Endothelial cell of umbilical vein (primary cell): ENCODE measurements at regions not wholly inside any gene's neighbourhood (a gene's known extent, or its start where the extent isn't known, plus 50 kb on each side); places are given as distances from the start of the nearest gene placed in this dataset.

Experiments used
- BruUV-seq: library from RNA; stranded (reverse); fragments of 400-500 nt; replicated peaks from 2 replicates; lab custom pipeline; 2021; lab: Mats Ljungman, UMichigan
- CTCF ChIA-PET: fragments of 300-600, 350-600 bp; sonication (Branson Sonifier 250); formaldehyde crosslinking; loops from one replicate; lab custom pipeline; 2021; ENCODE audit warnings: antibody characterized with exemption, inconsistent platforms; lab: Charles Lee
- POLR2A ChIA-PET: fragments of 300-600, 350-600 bp; sonication (Branson Sonifier 250); formaldehyde crosslinking; loops from one replicate; lab custom pipeline; 2021; ENCODE audit warnings: antibody characterized with exemption, inconsistent platforms; lab: Charles Lee
- DNase-seq: peaks from one replicate; pipeline ENCODE4 v3.0.0-alpha.2; 2011; ENCODE audit warnings: low read depth, low spot score
- FAIRE-seq: peaks from 2 replicates; lab custom pipeline; 2011; peaks lifted over from hg19 to GRCh38; lab: Jason Lieb, UNC
- H2AFZ ChIP-seq: 2 replicates; pipeline ENCODE4 v1.6.0; 2012; ENCODE audit warnings: low read depth, low read length, control low read depth, inconsistent platforms
- H3K27ac ChIP-seq: 2 replicates; pipeline ENCODE4 v1.5.1; 2011; ENCODE audit warnings: low read depth, mild to moderate bottlenecking, control low read depth, low read length, moderate library complexity; ENCODE audit not compliant: insufficient read depth
- H3K27me3 ChIP-seq, 2 experiments: 2 replicates each; pipeline versions ENCODE4 v1.6.0 to v1.6.1; 2011; ENCODE audit warnings: low read length in 2 of 2, mixed read lengths in 1 of 2; ENCODE audit not compliant: control insufficient read depth in 2 of 2, insufficient read depth in 2 of 2
- H3K36me3 ChIP-seq, 2 experiments: 2 replicates in 1 of 2; 3 replicates in 1 of 2; pipeline ENCODE4 v1.5.1; 2011; ENCODE audit warnings: low read length in 2 of 2, mild to moderate bottlenecking in 1 of 2, moderate library complexity in 1 of 2; ENCODE audit not compliant: control insufficient read depth in 2 of 2, insufficient read depth in 2 of 2; ENCODE audit errors: extremely low read depth in 1 of 2
- H3K4me1 ChIP-seq: 3 replicates; pipeline ENCODE4 v1.5.1; 2011; ENCODE audit warnings: mild to moderate bottlenecking, low read length; ENCODE audit not compliant: control insufficient read depth, insufficient read depth; ENCODE audit errors: extremely low read depth
- H3K4me2 ChIP-seq: 2 replicates; pipeline ENCODE4 v1.6.1; 2011; ENCODE audit warnings: low read length, control low read depth, mixed read lengths; ENCODE audit not compliant: insufficient read depth
- H3K4me3 ChIP-seq, 3 experiments: fragments of 200-600 bp in 1 of 3; sonication (generic), shearing (Covaris generic) in 1 of 3; replicated peaks in 1 of 3; 2 replicates each; pipeline ENCODE4 v1.5.1; 2011 to 2016; ENCODE audit warnings: control low read depth in 3 of 3, low read length in 3 of 3, mild to moderate bottlenecking in 2 of 3, inconsistent platforms in 1 of 3, low read depth in 1 of 3, moderate library complexity in 1 of 3; ENCODE audit not compliant: insufficient read depth in 1 of 3
- H3K79me2 ChIP-seq: 2 replicates; pipeline ENCODE4 v1.6.0; 2012; ENCODE audit warnings: low read length, inconsistent platforms; ENCODE audit not compliant: control insufficient read depth, insufficient read depth
- H3K9ac ChIP-seq: replicated peaks from 2 replicates; pipeline ENCODE3; 2011; ENCODE audit warnings: low read length, control low read depth; ENCODE audit not compliant: insufficient read depth; ENCODE audit errors: extremely low read depth
- H3K9me1 ChIP-seq: replicated peaks from 3 replicates; pipeline ENCODE4 v1.6.0; 2011; ENCODE audit warnings: mild to moderate bottlenecking, low read length; ENCODE audit not compliant: control insufficient read depth, insufficient read depth; ENCODE audit errors: extremely low read depth
- H3K9me3 ChIP-seq: replicated peaks from 2 replicates; pipeline ENCODE4 v1.5.1; 2012; ENCODE audit warnings: low read length, inconsistent platforms; ENCODE audit not compliant: control insufficient read depth, insufficient read depth
- H4K20me1 ChIP-seq: replicated peaks from 2 replicates; pipeline ENCODE3; 2011; ENCODE audit warnings: mild to moderate bottlenecking, low read length; ENCODE audit not compliant: control insufficient read depth, insufficient read depth; ENCODE audit errors: extremely low read depth
- CTCF ChIP-seq, 2 donors: IDR thresholded peaks; 1 replicate in 1 of 2; 2 replicates in 1 of 2; pipeline ENCODE4 v1.5.1; 2011; ENCODE audit warnings: low read length in 2 of 2, mild to moderate bottlenecking in 2 of 2, moderate library complexity in 2 of 2, control low read depth in 1 of 2, inconsistent platforms in 1 of 2, low read depth in 1 of 2; ENCODE audit not compliant: insufficient read depth in 1 of 2; ENCODE audit errors: extremely low read depth in 1 of 2
- EZH2 ChIP-seq: IDR thresholded peaks from 2 replicates; pipeline ENCODE4 v1.6.1; 2012; ENCODE audit warnings: borderline replicate concordance, low read depth, mild to moderate bottlenecking, moderate library complexity, low read length, inconsistent platforms; ENCODE audit not compliant: severe bottlenecking
- FOS ChIP-seq: IDR thresholded peaks from 2 replicates; pipeline ENCODE4 v1.6.1; 2011; ENCODE audit warnings: mild to moderate bottlenecking, low read length, moderate library complexity, borderline replicate concordance; ENCODE audit not compliant: insufficient read depth
- GATA2 ChIP-seq: IDR thresholded peaks from 2 replicates; pipeline ENCODE4 v1.7.0; 2011; ENCODE audit warnings: low read depth, mild to moderate bottlenecking, moderate library complexity, mixed read lengths, low read length; ENCODE audit not compliant: insufficient read length, insufficient read depth
- JUN ChIP-seq: IDR thresholded peaks from 2 replicates; pipeline ENCODE4 v1.6.1; 2011; ENCODE audit warnings: borderline replicate concordance, low read depth; ENCODE audit not compliant: insufficient read length, insufficient read depth
- MAX ChIP-seq: IDR thresholded peaks from 2 replicates; pipeline ENCODE4 v1.6.1; 2011; ENCODE audit not compliant: insufficient read depth, insufficient read length
- MYC ChIP-seq: IDR thresholded peaks from one replicate; pipeline ENCODE4 v1.6.1; 2011; ENCODE audit warnings: mild to moderate bottlenecking, low read depth, low read length
- POLR2A ChIP-seq: IDR thresholded peaks from 2 replicates; pipeline ENCODE4 v1.6.1; 2012; ENCODE audit warnings: low read depth, mild to moderate bottlenecking, control low read depth, low read length
- POLR2AphosphoS5 ChIP-seq: IDR thresholded peaks from 2 replicates; pipeline ENCODE4 v1.6.1; 2012; ENCODE audit warnings: low read depth, mild to moderate bottlenecking, control low read depth, low read length, moderate library complexity; ENCODE audit not compliant: insufficient read depth
- dilution Hi-C: fragments of 300-500 bp; cut with MboI; formaldehyde crosslinking; loops from one replicate; pipeline ENCODE4 v1.15.0; 2019; ENCODE audit warnings: low sequenced_read_pairs; ENCODE audit not compliant: extremely low pct_ligation_motif_present
- intact Hi-C: fragments of 100-400 bp; cut with micrococcal nuclease; formaldehyde crosslinking; loops from one replicate; pipeline ENCODE4 v1.10.0; 2022

- no peaks in the 10 kb centered on the region for H4K20me1 ChIP-seq
- peak overlapping the region; percentile 54 for H3K27ac ChIP-seq
- H3K4me1 ChIP-seq = no peaks in the 10 kb centered on the region
- dilution Hi-C loops (no loop called here), intact Hi-C loops (loop anchor here (1.0 to 10.0 kb wide), 5 partner anchors 74 to 558 kb away; partner anchors contain the start of genes OSBPL11, SLC41A3 and ZXDC)
- H3K36me3 ChIP-seq = no peaks in the 10 kb centered on the region
- DNase-seq (peak; percentile 92), FAIRE-seq (no peak)
- TF ChIP-seq MAX (no peak), EZH2 (no peak), JUN (no peak), POLR2AphosphoS5 (peak; percentile 69), MYC (no peak), GATA2 (no peak), FOS (no peak), POLR2A (peak; percentile 36), CTCF (IDR thresholded peaks at IDR 0.05; ENCODE audit: extremely low read depth in 1 of 2, insufficient read depth in 1 of 2, low read depth in 1 of 2, low read length in 2 of 2) (no peak)
- no peaks in the 10 kb centered on the region for H3K27me3 ChIP-seq
- CTCF ChIA-PET = interaction anchor here (0.6 to 1.8 kb wide), 3 partner anchors 12 to 150 kb away, joined by 3 to 7 read pairs (median 4); no protein-coding TSS in a partner anchor
- peak overlapping the region; percentile 44 for H3K9ac ChIP-seq
- no peaks in the 10 kb centered on the region for H3K9me1 ChIP-seq
- peak overlapping the region; percentile 83 for H2AFZ ChIP-seq
- no TSS peak for BruUV-seq
- peak overlapping the region; percentile 28 for H3K4me2 ChIP-seq
- POLR2A ChIA-PET = no interaction called here
- no peaks in the 10 kb centered on the region for H3K9me3 ChIP-seq
- peak overlapping the region; percentile 4 to 85 (median 62) for H3K4me3 ChIP-seq
- H3K79me2 ChIP-seq = no peaks in the 10 kb centered on the region
These were observed 52.5 kb upstream of the ROPN1B start for GRCh38 chr3:125916376-125916978.
